HG02763 (cell line): ENCODE measurements at regions not wholly inside any gene's neighbourhood (a gene's known extent, or its start where the extent isn't known, plus 50 kb on each side); places are given as distances from the start of the nearest gene placed in this dataset.

Source experiments
- ATAC-seq: cut with Tn5 transposase; IDR thresholded peaks from one replicate; pipeline ENCODE4 v1.9.1; 2021; ENCODE audit warnings: mild to moderate bottlenecking, moderate library complexity; ENCODE audit not compliant: unreplicated experiment

GRCh38 chr5:159735749-159736660, 180.3 kb upstream of the ADRA1B start:
- no peak for ATAC-seq

GRCh38 chr5:159736844-159737243, 179.4 kb upstream of the ADRA1B start:
- ATAC-seq: no peak

- ATAC-seq: no peak
Observed at GRCh38 chr5:159737263-159737662, 179.0 kb upstream of the ADRA1B start.

- no peak for ATAC-seq
Observed at GRCh38 chr5:159741829-159742322, 174.4 kb upstream of the ADRA1B start.

GRCh38 chr5:159743234-159743633, 173.0 kb upstream of the ADRA1B start:
- no peak for ATAC-seq

- ATAC-seq: no peak
Observed at GRCh38 chr5:159746707-159747106, 169.6 kb upstream of the ADRA1B start.

GRCh38 chr5:159749146-159749545, 167.1 kb upstream of the ADRA1B start:
- ATAC-seq: no peak

GRCh38 chr5:159750226-159750625, 166.1 kb upstream of the ADRA1B start:
- ATAC-seq: no peak

- ATAC-seq: no peak
Observed at GRCh38 chr5:159751459-159751858, 164.8 kb upstream of the ADRA1B start.

GRCh38 chr5:159752622-159753275, 163.5 kb upstream of the ADRA1B start:
- no peak for ATAC-seq

GRCh38 chr5:159758189-159758588, 158.1 kb upstream of the ADRA1B start:
- no peak for ATAC-seq

- no peak for ATAC-seq
Observed at GRCh38 chr5:159759791-159760290, 156.4 kb upstream of the ADRA1B start.

GRCh38 chr5:159762921-159763320, 153.4 kb upstream of the ADRA1B start:
- no peak for ATAC-seq

- ATAC-seq: no peak
Observed at GRCh38 chr5:159763562-159763961, 152.7 kb upstream of the ADRA1B start.

GRCh38 chr5:159764283-159765134, 151.8 kb upstream of the ADRA1B start:
- ATAC-seq: no peak

GRCh38 chr5:159765135-159765433, 151.2 kb upstream of the ADRA1B start:
- no peak for ATAC-seq

- no peak for ATAC-seq
Observed at GRCh38 chr5:159765760-159766517, 150.3 kb upstream of the ADRA1B start.

GRCh38 chr5:159768243-159768642, 148.0 kb upstream of the ADRA1B start:
- ATAC-seq: no peak

- no peak for ATAC-seq
Observed at GRCh38 chr5:159772698-159773061, 143.6 kb upstream of the ADRA1B start.
